Mesendoderm (in vitro differentiated cells): ENCODE measurements at regions not wholly inside any gene's neighbourhood (a gene's known extent, or its start where the extent isn't known, plus 50 kb on each side); places are given as distances from the start of the nearest gene placed in this dataset.
"Not testable (repeated sequence)": the region's sequence is repeated elsewhere in the genome, so short reads cannot be mapped to it uniquely, and the experiment has no call there.

Source experiments
- DNase-seq: peaks from one replicate; pipeline ENCODE4 v3.0.0; 2013
- H2AK5ac ChIP-seq: 2 replicates; pipeline ENCODE4 v1.6.1; 2013; ENCODE audit warnings: low read length, inconsistent platforms
- H2BK120ac ChIP-seq: 2 replicates; pipeline ENCODE4 v1.6.1; 2013; ENCODE audit warnings: low read depth, mild to moderate bottlenecking, low read length, moderate library complexity, mixed read lengths
- H2BK15ac ChIP-seq: replicated peaks from 2 replicates; pipeline ENCODE4 v1.6.1; 2013; ENCODE audit warnings: low read depth, mild to moderate bottlenecking, moderate library complexity
- H2BK5ac ChIP-seq: 2 replicates; pipeline ENCODE4 v1.6.1; 2013; ENCODE audit warnings: low read length, inconsistent platforms
- H3K18ac ChIP-seq: 2 replicates; pipeline ENCODE4 v1.6.1; 2013; ENCODE audit warnings: mild to moderate bottlenecking, low read length, mixed read lengths
- H3K23ac ChIP-seq: one replicate; pipeline ENCODE4 v1.6.1; 2013; ENCODE audit warnings: low read length
- H3K27ac ChIP-seq: 2 replicates; pipeline ENCODE4 v1.5.1; 2013; ENCODE audit warnings: low read depth, mild to moderate bottlenecking, inconsistent platforms, low read length, moderate library complexity
- H3K27me3 ChIP-seq: 2 replicates; pipeline ENCODE4 v1.6.1; 2013; ENCODE audit warnings: low read length, control low read depth, mild to moderate bottlenecking, inconsistent platforms; ENCODE audit not compliant: insufficient read depth, poor library complexity
- H3K36me3 ChIP-seq: 2 replicates; pipeline ENCODE4 v1.6.1; 2013; ENCODE audit warnings: low read length, inconsistent platforms; ENCODE audit not compliant: control insufficient read depth, insufficient read depth
- H3K4ac ChIP-seq: one replicate; pipeline ENCODE4 v1.6.1; 2013; ENCODE audit warnings: low read depth, mild to moderate bottlenecking, low read length, moderate library complexity
- H3K4me1 ChIP-seq: 2 replicates; pipeline ENCODE4 v1.6.1; 2013; ENCODE audit warnings: low read depth, low read length, inconsistent platforms; ENCODE audit not compliant: control insufficient read depth
- H3K4me2 ChIP-seq: 2 replicates; pipeline ENCODE4 v1.6.1; 2013; ENCODE audit warnings: low read length
- H3K4me3 ChIP-seq: 2 replicates; pipeline ENCODE4 v1.5.1; 2013; ENCODE audit warnings: mild to moderate bottlenecking, low read length
- H3K56ac ChIP-seq: one replicate; pipeline ENCODE4 v1.6.1; 2013; ENCODE audit warnings: low read length
- H3K79me1 ChIP-seq: 2 replicates; pipeline ENCODE4 v1.6.1; 2013; ENCODE audit warnings: low read length, inconsistent platforms
- H3K79me2 ChIP-seq: 2 replicates; pipeline ENCODE4 v1.6.1; 2013; ENCODE audit warnings: mild to moderate bottlenecking, low read length; ENCODE audit not compliant: control insufficient read depth, insufficient read depth
- H3K9ac ChIP-seq: 2 replicates; pipeline ENCODE4 v1.6.1; 2013; ENCODE audit warnings: low read length, inconsistent platforms
- H4K5ac ChIP-seq: one replicate; pipeline ENCODE4 v1.6.1; 2013; ENCODE audit warnings: low read length
- H4K8ac ChIP-seq: one replicate; pipeline ENCODE4 v1.6.1; 2013; ENCODE audit warnings: low read depth, mild to moderate bottlenecking, control low read depth, low read length, moderate library complexity
- WGBS: extraction: QIAGEN DNeasy Blood & Tissue Kit; methylation state at CpG from one replicate; pipeline ENCODE4 v1.1.7; 2013; ENCODE audit warnings: low lambda C conversion rate, missing lambda C conversion rate; ENCODE audit not compliant: insufficient coverage; ENCODE audit errors: extremely low coverage; 5-methylcytosine and 5-hydroxymethylcytosine counted together

DNA sequence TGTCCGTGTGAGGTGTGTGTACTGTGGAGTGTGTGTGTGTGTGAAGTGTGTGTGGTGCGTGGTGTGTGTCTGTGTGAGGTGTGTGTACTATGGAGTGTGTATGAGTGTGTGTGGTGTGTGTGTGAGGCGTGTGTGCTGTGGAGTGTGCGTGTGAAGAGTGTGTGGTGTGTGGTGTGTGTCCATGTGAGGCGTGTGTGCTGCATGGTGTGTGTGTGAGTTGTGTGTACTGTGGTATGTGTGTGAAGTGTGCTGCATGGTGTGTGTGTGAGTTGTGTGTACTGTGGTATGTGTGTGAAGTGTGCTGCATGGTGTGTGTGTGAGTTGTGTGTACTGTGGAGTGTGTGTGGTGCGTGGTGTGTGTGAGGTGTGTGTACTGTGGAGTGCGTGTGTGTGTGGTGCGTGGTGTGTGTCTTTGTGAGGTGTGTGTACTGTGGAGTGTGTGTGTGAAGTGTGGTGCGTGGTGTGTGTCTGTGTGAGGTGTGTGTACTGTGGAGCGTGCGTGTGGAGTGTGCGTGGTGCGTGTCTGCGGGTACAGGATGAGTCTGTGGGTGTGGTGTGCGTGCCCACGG is 82.4 kb upstream of the PRR5 start:
- not testable (repeated sequence) for H3K4me1 ChIP-seq, H4K5ac ChIP-seq, H3K36me3 ChIP-seq, H2BK120ac ChIP-seq, H2BK5ac ChIP-seq, H3K4me2 ChIP-seq, DNase-seq, H3K4me3 ChIP-seq, H3K27ac ChIP-seq, H3K56ac ChIP-seq, H4K8ac ChIP-seq, H3K79me2 ChIP-seq, H3K4ac ChIP-seq, H3K79me1 ChIP-seq, H3K23ac ChIP-seq, H3K9ac ChIP-seq, H3K27me3 ChIP-seq, H3K18ac ChIP-seq, H2BK15ac ChIP-seq, H2AK5ac ChIP-seq
- WGBS = no CpG with 5 or more reads among the region's 16 CpGs

DNA sequence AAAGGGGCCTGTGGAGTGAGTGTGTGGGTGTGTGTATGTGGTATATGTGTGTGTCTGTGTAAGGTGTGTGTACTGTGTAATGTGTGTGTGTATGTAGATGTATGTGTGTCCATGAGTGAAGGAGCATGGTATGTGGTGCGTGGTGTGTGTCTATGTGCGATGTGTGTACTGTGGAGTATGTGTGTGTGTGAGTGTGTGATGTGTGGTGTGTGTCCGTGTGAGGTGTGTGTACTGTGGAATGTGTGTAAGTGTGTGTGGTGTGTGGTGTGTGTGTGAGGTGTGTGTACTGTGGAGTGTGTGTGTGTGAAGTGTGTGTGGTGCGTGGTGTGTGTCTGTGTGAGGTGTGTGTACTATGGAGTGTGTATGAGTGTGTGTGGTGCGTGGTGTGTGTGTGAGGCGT is 83.1 kb upstream of the PRR5 start:
- not testable (repeated sequence) for H3K4me1 ChIP-seq, H3K56ac ChIP-seq, H2BK15ac ChIP-seq, H4K5ac ChIP-seq, DNase-seq, H3K4ac ChIP-seq, H3K4me3 ChIP-seq, H3K79me2 ChIP-seq, H4K8ac ChIP-seq, H3K27ac ChIP-seq, H3K36me3 ChIP-seq, H3K79me1 ChIP-seq, H3K27me3 ChIP-seq, H2BK5ac ChIP-seq, H3K18ac ChIP-seq, H3K4me2 ChIP-seq, H2BK120ac ChIP-seq, H2AK5ac ChIP-seq, H3K23ac ChIP-seq, H3K9ac ChIP-seq
- WGBS = 100% methylated on average over 4 of the region's 6 CpGs

DNA sequence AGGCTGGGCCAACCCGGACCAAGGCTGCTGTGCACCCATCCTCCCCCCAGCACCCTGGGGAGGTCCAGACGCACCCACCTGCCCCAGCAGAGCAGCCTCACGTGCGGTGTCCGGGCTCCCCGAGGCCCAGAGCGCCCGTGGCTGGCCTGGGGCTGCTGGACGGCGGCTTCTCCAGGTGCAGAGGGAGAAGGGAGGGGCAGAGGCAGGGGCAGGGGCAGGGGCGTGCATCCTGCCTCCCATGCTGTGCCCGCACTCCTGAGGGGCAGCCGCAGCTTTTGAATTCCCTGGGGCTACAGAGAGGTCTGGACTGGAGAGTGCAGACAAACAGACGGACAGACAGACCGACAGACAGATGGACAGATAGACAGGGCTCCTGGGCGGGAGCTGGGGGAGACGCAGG is 83.6 kb upstream of the PRR5 start:
- Histone ChIP-seq H3K4me2 (no peak overlapping the region), H3K23ac (no peak overlapping the region), H2BK5ac (no peak overlapping the region), H3K9ac (no peak overlapping the region), H3K4me3 (no peak overlapping the region), H3K27ac (no peak overlapping the region), H3K79me1 (no peaks in the 10 kb centered on the region), H3K18ac (no peak overlapping the region), H4K8ac (no peak overlapping the region), H3K27me3 (no peaks in the 10 kb centered on the region), H3K36me3 (no peaks in the 10 kb centered on the region), H3K4me1 (no peaks in the 10 kb centered on the region), H3K4ac (no peak overlapping the region), H2AK5ac (no peak overlapping the region), H4K5ac (no peak overlapping the region), H3K79me2 (no peaks in the 10 kb centered on the region), H2BK15ac (no peak overlapping the region), H3K56ac (no peak overlapping the region), H2BK120ac (no peak overlapping the region)
- no peak for DNase-seq
- WGBS = no CpG with 5 or more reads among the region's 17 CpGs

DNA sequence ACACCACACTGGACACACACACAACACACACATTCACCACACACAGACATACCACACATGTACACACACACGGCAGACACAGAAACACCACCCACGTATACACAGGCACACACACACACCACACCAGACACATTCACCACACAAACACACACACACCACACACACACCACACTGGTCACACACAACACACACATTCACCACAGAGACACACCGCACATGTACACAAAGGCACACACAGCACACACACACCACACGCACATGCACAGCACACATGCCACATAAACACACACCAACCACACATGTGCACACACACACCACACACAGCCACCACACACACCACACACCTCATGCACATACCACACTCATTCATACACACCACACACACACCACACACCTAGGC is 84.2 kb upstream of the PRR5 start:
- H3K4me2 ChIP-seq = no peak overlapping the region
- DNase-seq = no peak
- H3K23ac ChIP-seq = no peak overlapping the region
- H4K5ac ChIP-seq = no peak overlapping the region
- H2BK5ac ChIP-seq = no peak overlapping the region
- H3K4me1 ChIP-seq = no peaks in the 10 kb centered on the region
- no CpG with 5 or more reads among the region's 4 CpGs for WGBS
- H3K27ac ChIP-seq = no peak overlapping the region
- H2BK15ac ChIP-seq = no peak overlapping the region
- H3K27me3 ChIP-seq = no peaks in the 10 kb centered on the region
- no peak overlapping the region for H3K18ac ChIP-seq
- no peak overlapping the region for H3K4me3 ChIP-seq
- no peak overlapping the region for H4K8ac ChIP-seq
- no peaks in the 10 kb centered on the region for H3K36me3 ChIP-seq
- H3K9ac ChIP-seq = no peak overlapping the region
- no peak overlapping the region for H2BK120ac ChIP-seq
- no peaks in the 10 kb centered on the region for H3K79me2 ChIP-seq
- H3K79me1 ChIP-seq = no peaks in the 10 kb centered on the region
- H2AK5ac ChIP-seq = no peak overlapping the region
- no peak overlapping the region for H3K4ac ChIP-seq
- no peak overlapping the region for H3K56ac ChIP-seq

DNA sequence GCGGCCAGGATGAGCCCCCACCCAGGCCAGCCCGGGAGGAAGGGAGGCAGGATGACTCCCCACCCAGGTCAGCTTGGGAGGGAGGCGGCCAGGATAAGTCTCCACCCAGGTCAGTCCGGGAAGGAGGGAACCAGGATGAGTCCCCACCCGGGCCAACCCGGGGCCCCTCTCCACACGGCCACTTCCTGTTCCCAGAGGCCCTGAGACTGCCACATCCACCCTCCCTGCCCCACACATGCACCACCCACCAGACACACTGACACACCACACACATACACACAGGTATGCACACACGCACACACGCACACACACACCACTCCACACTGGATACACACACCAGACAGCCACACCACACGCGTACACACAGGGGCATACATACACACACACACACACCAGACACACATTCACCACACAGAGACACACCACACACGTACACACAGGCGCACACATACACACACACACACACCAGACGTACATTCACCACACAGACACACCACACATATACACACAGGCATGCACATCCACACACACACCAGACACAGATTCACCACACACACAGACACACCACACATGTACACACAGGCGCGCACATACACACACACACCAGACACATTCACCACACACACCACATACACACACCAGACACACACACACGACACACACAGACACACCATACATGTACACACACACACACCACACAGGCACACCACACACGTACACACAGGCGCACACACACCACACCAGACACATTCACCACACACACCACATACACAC is 84.9 kb upstream of the PRR5 start:
- no CpG with 5 or more reads among the region's 19 CpGs for WGBS
- no peak overlapping the region for H3K27ac ChIP-seq
- H3K27me3 ChIP-seq = no peaks in the 10 kb centered on the region

DNA sequence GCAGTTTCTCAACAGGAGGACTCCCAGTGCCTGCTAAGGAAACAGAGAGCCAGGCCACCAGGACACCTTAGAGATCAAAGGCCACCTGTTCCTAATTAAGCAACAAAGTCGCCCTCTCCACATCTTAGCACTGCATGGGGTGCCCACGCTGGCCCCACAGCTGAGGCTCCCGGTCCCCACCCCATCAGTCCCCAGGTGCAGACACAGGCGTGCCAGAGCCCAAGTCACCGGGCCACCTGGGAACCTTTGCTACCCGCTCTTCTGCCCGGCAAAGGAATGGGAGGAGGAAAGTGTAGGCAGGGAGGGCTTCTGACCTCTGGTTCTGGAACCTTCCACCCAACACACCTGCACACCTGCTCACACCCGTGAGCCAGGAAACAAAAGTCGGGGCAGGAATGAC is 85.5 kb upstream of the PRR5 start:
- no peak for DNase-seq
- no peak overlapping the region for H4K5ac ChIP-seq
- H2BK15ac ChIP-seq = no peak overlapping the region
- H3K9ac ChIP-seq = no peak overlapping the region
- H3K23ac ChIP-seq = no peak overlapping the region
- H3K36me3 ChIP-seq = no peaks in the 10 kb centered on the region
- no CpG with 5 or more reads among the region's 9 CpGs for WGBS
- no peak overlapping the region for H3K18ac ChIP-seq
- no peak overlapping the region for H2BK5ac ChIP-seq
- H4K8ac ChIP-seq = no peak overlapping the region
- no peak overlapping the region for H3K56ac ChIP-seq
- no peak overlapping the region for H3K4ac ChIP-seq
- H3K79me1 ChIP-seq = no peaks in the 10 kb centered on the region
- H2BK120ac ChIP-seq = no peak overlapping the region
- no peak overlapping the region for H3K4me2 ChIP-seq
- no peak overlapping the region for H2AK5ac ChIP-seq
- no peaks in the 10 kb centered on the region for H3K4me1 ChIP-seq
- no peaks in the 10 kb centered on the region for H3K27me3 ChIP-seq
- H3K27ac ChIP-seq = no peak overlapping the region
- H3K79me2 ChIP-seq = no peaks in the 10 kb centered on the region
- no peak overlapping the region for H3K4me3 ChIP-seq

More for the DNA sequence above, 84.9 kb upstream of the PRR5 start:
- Histone ChIP-seq H3K4me3 (no peak overlapping the region), H3K36me3 (no peaks in the 10 kb centered on the region), H3K9ac (no peak overlapping the region), H3K79me1 (no peaks in the 10 kb centered on the region), H4K8ac (no peak overlapping the region), H4K5ac (no peak overlapping the region), H2BK120ac (no peak overlapping the region), H3K4me2 (no peak overlapping the region), H3K23ac (no peak overlapping the region), H2BK5ac (no peak overlapping the region), H2BK15ac (no peak overlapping the region), H3K56ac (no peak overlapping the region), H3K79me2 (no peaks in the 10 kb centered on the region), H3K18ac (no peak overlapping the region), H2AK5ac (no peak overlapping the region), H3K4me1 (no peaks in the 10 kb centered on the region), H3K4ac (no peak overlapping the region)
- DNase-seq = peak; percentile 21
